22Rv1 (cell line): ENCODE measurements at regions not wholly inside any gene's neighbourhood (a gene's known extent, or its start where the extent isn't known, plus 50 kb on each side); places are given as distances from the start of the nearest gene placed in this dataset.

Experiments
- H3K27ac ChIP-seq: fragments of 450-650 bp; 2 replicates; pipeline ENCODE4 v1.5.1; 2017
- CTCF ChIP-seq: fragments of 450-650 bp; IDR thresholded peaks from 2 replicates; pipeline ENCODE4 v1.5.1; 2017; ENCODE audit warnings: mild to moderate bottlenecking
- ZFX ChIP-seq: fragments of 450-650 bp; IDR thresholded peaks from 2 replicates; pipeline ENCODE4 v1.6.1; 2017; ENCODE audit warnings: antibody characterized with exemption, borderline replicate concordance

GRCh38 chr3:162601101-162601670 lies 1104.6 kb downstream of the OTOL1 start:
- no peak overlapping the region for H3K27ac ChIP-seq
- TF ChIP-seq CTCF (no peak), ZFX (no peak)

- TF ChIP-seq ZFX (no peak), CTCF (no peak)
- no peak overlapping the region for H3K27ac ChIP-seq
Measured at GRCh38 chr3:162602619-162603018, 1106.0 kb downstream of the OTOL1 start.

GRCh38 chr3:162605651-162606204 lies 1109.1 kb downstream of the OTOL1 start:
- TF ChIP-seq CTCF (no peak), ZFX (no peak)

GRCh38 chr3:162610261-162610660 lies 1113.7 kb downstream of the OTOL1 start:
- no peak overlapping the region for H3K27ac ChIP-seq
- TF ChIP-seq CTCF: no peak
- TF ChIP-seq ZFX: no peak

More at GRCh38 chr3:162605651-162606204, 1109.1 kb downstream of the OTOL1 start:
- H3K27ac ChIP-seq: no peak overlapping the region

- no peak overlapping the region for H3K27ac ChIP-seq
- TF ChIP-seq ZFX (no peak), CTCF (no peak)
Measured at GRCh38 chr3:162612991-162613390, 1116.4 kb downstream of the OTOL1 start.

- H3K27ac ChIP-seq: no peak overlapping the region
- no peak for TF ChIP-seq ZFX
- TF ChIP-seq CTCF: no peak
Measured at GRCh38 chr3:162626172-162626571, 1129.6 kb downstream of the OTOL1 start.

GRCh38 chr3:162628531-162628930 lies 1131.9 kb downstream of the OTOL1 start:
- no peak overlapping the region for H3K27ac ChIP-seq
- TF ChIP-seq ZFX (no peak), CTCF (no peak)
